Natural killer cell treated with Interleukin-12 subunit alpha and Interleukin-12 subunit beta and Interleukin-15 and Interleukin-18, amount 100 ng/mL, for 72 hours (primary cell): ENCODE measurements at regions not wholly inside any gene's neighbourhood (a gene's known extent, or its start where the extent isn't known, plus 50 kb on each side); places are given as distances from the start of the nearest gene placed in this dataset.

Source experiments
- ATAC-seq, 2 donors: fragments of 150-1000 bp; cut with Tn5 transposase in 1 of 2; sonication (Bioruptor Pico), chemical (Tn5 transposase) in 1 of 2; 2 replicates each; pipeline ENCODE4 v1.10.0; 2021
- DNase-seq: peaks from one replicate; pipeline ENCODE4 v3.0.0; 2022; ENCODE audit warnings: low spot score
- H3K27ac Mint-ChIP-seq, 2 donors: 1 replicate in 1 of 2; 2 replicates in 1 of 2; pipeline ENCODE4 v1.8.0; 2022; ENCODE audit warnings: mixed read lengths in 2 of 2, mild to moderate bottlenecking in 1 of 2, moderate library complexity in 1 of 2
- H3K27me3 Mint-ChIP-seq, 2 donors: 1 replicate in 1 of 2; 2 replicates in 1 of 2; pipeline ENCODE4 v1.8.0; 2022; ENCODE audit warnings: mixed read lengths in 2 of 2
- H3K36me3 Mint-ChIP-seq: one replicate; pipeline ENCODE4 v1.8.0; 2022; ENCODE audit warnings: mixed read lengths
- H3K4me1 Mint-ChIP-seq, 2 donors: 1 replicate in 1 of 2; 2 replicates in 1 of 2; pipeline ENCODE4 v1.8.0; 2022; ENCODE audit warnings: low read depth in 2 of 2, mixed read lengths in 2 of 2, mild to moderate bottlenecking in 1 of 2
- H3K4me3 Mint-ChIP-seq: one replicate; pipeline ENCODE4 v1.8.0; 2022; ENCODE audit warnings: mixed read lengths
- H3K9me3 Mint-ChIP-seq: 2 replicates; pipeline ENCODE4 v1.8.0; 2022; ENCODE audit warnings: mixed read lengths

- Mint-ChIP-seq H3K4me3 (no peak overlapping the region), H3K27ac (no peak overlapping the region), H3K27me3 (no peaks in the 10 kb centered on the region), H3K4me1 (no peaks in the 10 kb centered on the region), H3K9me3 (peaks cover 14% of the 10 kb centered on the region), H3K36me3 (no peaks in the 10 kb centered on the region)
- ATAC-seq = no peak
- DNase-seq = no peak
Measured at GRCh38 chr1:188906921-188907641, 1570.6 kb downstream of the BRINP3 start.

DNA sequence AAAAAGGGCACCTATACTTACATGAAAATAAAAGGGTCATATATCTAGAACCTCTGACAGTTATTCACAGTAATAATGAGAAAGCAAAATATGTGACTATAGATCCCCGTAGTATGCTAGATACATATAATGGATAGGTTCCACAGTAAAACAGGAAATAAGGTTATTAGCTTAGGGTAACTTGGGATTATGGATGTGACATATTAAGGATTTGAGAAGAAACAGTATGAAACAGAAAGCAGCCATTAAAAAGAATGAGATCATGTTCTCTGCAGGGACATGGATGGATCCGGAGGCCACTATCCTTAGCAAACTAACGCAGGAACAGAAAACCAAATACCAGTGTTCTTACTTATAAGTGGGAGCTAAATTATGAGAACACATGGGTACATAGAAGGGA lies 1547.3 kb downstream of the BRINP3 start:
- Mint-ChIP-seq H3K4me1 (no peaks in the 10 kb centered on the region), H3K9me3 (peaks cover 11% of the 10 kb centered on the region), H3K36me3 (peaks cover 4% of the 10 kb centered on the region), H3K27me3 (no peaks in the 10 kb centered on the region), H3K27ac (no peak overlapping the region), H3K4me3 (no peak overlapping the region)
- DNase-seq = no peak
- no peak for ATAC-seq

DNA sequence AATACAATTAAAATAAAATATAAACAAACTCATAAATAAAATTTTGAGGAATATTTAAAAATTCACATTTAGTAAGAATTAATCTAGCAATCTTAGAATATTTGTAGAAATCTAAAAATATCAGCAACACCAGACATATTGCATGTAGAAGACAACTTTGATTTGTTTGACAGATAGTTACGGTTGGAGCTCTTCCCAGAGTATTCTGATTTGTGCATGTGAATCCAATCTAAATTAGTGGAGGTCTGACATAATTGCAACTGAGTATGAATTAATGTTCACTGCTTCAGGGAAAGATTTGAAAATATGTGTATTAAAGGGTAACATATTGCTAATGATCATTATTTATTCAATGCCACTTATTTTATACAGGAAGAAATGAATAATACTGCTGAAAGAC lies 1546.2 kb downstream of the BRINP3 start:
- Mint-ChIP-seq H3K27me3 (no peaks in the 10 kb centered on the region), H3K36me3 (peaks cover 4% of the 10 kb centered on the region), H3K9me3 (peaks cover 11% of the 10 kb centered on the region), H3K27ac (no peak overlapping the region), H3K4me1 (no peaks in the 10 kb centered on the region), H3K4me3 (no peak overlapping the region)
- ATAC-seq (no peak), DNase-seq (no peak)

DNA sequence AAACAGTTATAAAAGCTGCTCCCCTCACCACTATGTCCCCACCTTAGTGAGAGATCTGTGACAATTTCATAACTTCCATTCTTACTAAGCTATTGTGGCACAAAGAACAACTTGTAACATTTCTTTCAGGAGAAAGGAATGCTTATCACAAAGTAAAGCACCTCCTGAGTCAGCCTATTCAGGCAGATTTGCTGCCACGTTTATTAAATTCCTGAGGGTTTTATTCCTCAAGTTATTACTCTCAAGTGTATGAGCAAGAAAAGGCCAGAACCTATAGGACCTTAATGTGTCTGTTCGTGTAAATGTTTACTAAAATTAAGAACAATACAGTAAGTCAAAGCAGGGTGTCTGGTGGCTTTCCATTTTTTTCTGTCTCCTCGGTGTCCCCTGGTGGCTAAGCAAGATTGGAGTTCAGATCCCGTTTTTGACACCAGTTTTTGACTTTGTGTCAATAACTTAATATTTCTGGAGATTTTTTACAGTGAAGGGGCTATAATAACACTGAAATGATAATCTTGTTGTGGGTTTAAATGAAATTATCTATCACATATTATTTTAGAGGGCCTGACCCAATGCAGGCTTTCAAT lies 1539.6 kb downstream of the BRINP3 start:
- H3K27me3 Mint-ChIP-seq = no peaks in the 10 kb centered on the region
- ATAC-seq = no peak
- H3K36me3 Mint-ChIP-seq = no peaks in the 10 kb centered on the region
- H3K4me1 Mint-ChIP-seq = no peaks in the 10 kb centered on the region
- DNase-seq = no peak
- H3K9me3 Mint-ChIP-seq = peaks cover 6% of the 10 kb centered on the region
- H3K27ac Mint-ChIP-seq = no peak overlapping the region
- no peak overlapping the region for H3K4me3 Mint-ChIP-seq

DNA sequence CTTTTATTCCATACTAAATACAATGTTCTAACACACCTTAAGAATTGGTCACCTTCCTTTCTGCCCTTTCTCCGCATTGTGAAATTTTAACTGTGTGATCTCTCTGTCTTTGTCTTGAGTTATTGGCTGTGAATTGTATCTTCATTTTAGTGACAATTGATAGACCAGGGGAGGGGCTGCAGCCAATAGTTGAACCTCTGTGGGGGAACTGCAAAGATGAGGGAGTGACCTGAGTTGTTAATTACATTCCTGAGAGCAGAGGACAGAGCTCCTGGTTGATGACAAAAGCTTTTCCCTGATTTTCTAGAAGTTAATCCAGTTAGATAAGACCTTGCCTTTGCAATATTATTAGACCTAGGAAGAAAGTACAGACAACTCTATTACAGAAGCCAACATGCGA lies 1535.7 kb downstream of the BRINP3 start:
- Mint-ChIP-seq H3K4me3 (no peak overlapping the region), H3K9me3 (peaks cover 6% of the 10 kb centered on the region), H3K4me1 (no peaks in the 10 kb centered on the region), H3K27ac (no peak overlapping the region), H3K27me3 (no peaks in the 10 kb centered on the region), H3K36me3 (no peaks in the 10 kb centered on the region)
- no peak for DNase-seq
- ATAC-seq = no peak

DNA sequence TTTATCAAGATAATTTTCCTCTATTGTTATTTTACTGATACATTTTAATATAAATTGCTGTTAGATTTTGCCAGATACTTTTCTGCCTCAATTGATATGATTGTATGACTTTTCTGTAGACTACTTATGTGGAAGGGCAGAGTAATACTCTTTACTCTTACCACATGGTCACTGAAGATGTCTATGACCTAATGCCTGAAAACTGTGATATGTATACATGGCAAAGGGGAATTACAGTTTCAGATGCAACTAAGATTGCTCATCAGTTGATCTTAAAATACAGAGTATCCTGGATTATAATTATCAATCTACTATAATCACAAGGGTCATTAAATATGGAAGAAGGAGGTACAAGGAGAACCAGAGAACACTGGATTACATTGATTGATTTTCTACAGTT lies 1528.0 kb downstream of the BRINP3 start:
- Mint-ChIP-seq H3K9me3 (peaks cover 9% of the 10 kb centered on the region), H3K27me3 (no peaks in the 10 kb centered on the region), H3K4me3 (no peak overlapping the region), H3K36me3 (peaks cover 6% of the 10 kb centered on the region), H3K27ac (no peak overlapping the region), H3K4me1 (no peaks in the 10 kb centered on the region)
- no peak for DNase-seq
- no peak for ATAC-seq

GRCh38 chr1:188958461-188959115 lies 1519.1 kb downstream of the BRINP3 start:
- no peak overlapping the region for H3K4me3 Mint-ChIP-seq
- H3K36me3 Mint-ChIP-seq = peaks cover 14% of the 10 kb centered on the region
- DNase-seq = no peak
- no peaks in the 10 kb centered on the region for H3K27me3 Mint-ChIP-seq
- H3K27ac Mint-ChIP-seq = no peak overlapping the region
- H3K9me3 Mint-ChIP-seq = peaks cover 27% of the 10 kb centered on the region
- ATAC-seq = no peak
- no peaks in the 10 kb centered on the region for H3K4me1 Mint-ChIP-seq

- no peaks in the 10 kb centered on the region for H3K27me3 Mint-ChIP-seq
- peaks cover 15% of the 10 kb centered on the region for H3K36me3 Mint-ChIP-seq
- ATAC-seq = no peak
- no peaks in the 10 kb centered on the region for H3K4me1 Mint-ChIP-seq
- no peak overlapping the region for H3K27ac Mint-ChIP-seq
- DNase-seq = no peak
- no peak overlapping the region for H3K4me3 Mint-ChIP-seq
- H3K9me3 Mint-ChIP-seq = peaks cover 33% of the 10 kb centered on the region
Measured at GRCh38 chr1:188986745-188987417, 1490.8 kb downstream of the BRINP3 start.

- ATAC-seq = no peak
- peaks cover 16% of the 10 kb centered on the region for H3K36me3 Mint-ChIP-seq
- H3K4me3 Mint-ChIP-seq = no peak overlapping the region
- DNase-seq = no peak
- H3K4me1 Mint-ChIP-seq = no peaks in the 10 kb centered on the region
- H3K27me3 Mint-ChIP-seq = no peaks in the 10 kb centered on the region
- peaks cover 30% of the 10 kb centered on the region for H3K9me3 Mint-ChIP-seq
- H3K27ac Mint-ChIP-seq = no peak overlapping the region
Measured at GRCh38 chr1:188988589-188988988, 1489.1 kb downstream of the BRINP3 start.

DNA sequence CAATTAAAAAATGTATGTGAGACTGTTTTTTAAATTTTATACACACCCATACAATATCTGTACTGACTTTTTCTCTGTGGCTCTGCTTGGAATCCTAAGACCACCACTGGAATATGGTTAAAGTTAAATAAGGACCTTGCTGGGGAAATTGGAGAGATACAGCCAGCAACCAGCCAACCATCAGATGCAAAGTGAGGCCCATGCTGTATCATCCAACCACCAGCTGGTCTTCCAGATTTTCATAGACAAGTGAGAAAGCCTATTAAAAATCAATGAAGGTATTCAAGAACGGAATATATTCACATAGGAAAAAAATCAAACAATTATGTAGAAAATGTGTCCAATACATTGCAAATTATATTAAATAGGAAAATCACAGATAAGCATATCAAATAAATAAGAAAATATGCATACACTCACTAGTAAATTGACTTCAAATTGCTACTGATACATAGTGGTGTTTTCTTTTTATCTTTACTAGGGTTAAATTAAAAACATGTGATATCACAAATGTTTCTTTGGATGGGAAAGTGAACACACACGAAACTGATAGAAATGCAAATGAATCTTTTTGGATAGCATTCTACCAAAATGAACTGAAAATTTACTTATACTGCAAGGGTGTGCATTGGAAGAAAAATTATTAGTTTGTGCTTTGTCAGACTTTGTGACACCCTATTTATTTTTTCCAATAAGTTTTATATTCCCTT lies 1486.3 kb downstream of the BRINP3 start:
- Mint-ChIP-seq H3K4me3 (no peak overlapping the region), H3K27ac (no peak overlapping the region), H3K4me1 (no peaks in the 10 kb centered on the region), H3K27me3 (no peaks in the 10 kb centered on the region), H3K36me3 (peaks cover 4% of the 10 kb centered on the region), H3K9me3 (peaks cover 24% of the 10 kb centered on the region)
- no peak for DNase-seq
- ATAC-seq = no peak

DNA sequence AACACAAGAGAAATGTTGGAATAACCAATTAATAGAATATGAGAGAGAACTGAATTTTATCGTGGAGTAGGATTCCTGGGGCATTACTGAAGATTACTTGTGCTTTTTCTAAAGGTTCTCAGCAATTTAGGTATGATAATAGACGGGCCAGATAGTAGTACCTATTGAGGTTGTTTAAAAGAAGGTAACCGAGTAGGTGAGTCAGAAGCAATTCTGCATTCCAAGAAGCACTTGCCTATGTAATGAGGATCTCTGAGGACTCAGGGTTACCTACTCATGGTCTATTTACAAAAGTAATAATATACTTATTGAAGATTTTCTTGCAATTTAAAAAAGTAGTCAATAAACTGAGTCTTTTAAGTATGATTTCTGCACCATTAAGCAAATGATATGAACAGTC lies 1469.8 kb downstream of the BRINP3 start:
- H3K27ac Mint-ChIP-seq = no peak overlapping the region
- H3K27me3 Mint-ChIP-seq = no peaks in the 10 kb centered on the region
- no peaks in the 10 kb centered on the region for H3K4me1 Mint-ChIP-seq
- DNase-seq (no peak), ATAC-seq (no peak)
- H3K9me3 Mint-ChIP-seq = peaks cover 18% of the 10 kb centered on the region
- H3K4me3 Mint-ChIP-seq = no peak overlapping the region
- H3K36me3 Mint-ChIP-seq = peaks cover 4% of the 10 kb centered on the region

DNA sequence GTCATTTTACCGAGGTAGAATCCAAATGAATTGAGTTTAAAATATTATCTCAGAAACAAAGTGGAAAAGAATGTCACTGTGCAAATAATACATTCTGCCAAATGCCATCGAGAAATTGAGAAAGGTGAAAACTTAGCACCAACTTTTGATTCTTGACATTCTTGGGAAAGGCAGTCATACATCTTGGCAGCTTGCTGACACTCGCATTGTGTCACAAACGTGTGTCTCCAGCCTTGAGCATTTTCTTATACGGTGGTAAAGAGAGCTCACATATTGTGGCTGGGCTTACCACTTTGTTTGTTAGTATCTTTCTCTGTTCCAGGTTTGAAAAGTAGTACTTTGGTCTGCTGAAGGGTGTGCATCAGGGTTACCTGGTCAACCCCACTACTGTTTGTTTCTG lies 1456.1 kb downstream of the BRINP3 start:
- no peak for ATAC-seq
- Mint-ChIP-seq H3K9me3 (peaks cover 29% of the 10 kb centered on the region), H3K4me3 (no peak overlapping the region), H3K27me3 (no peaks in the 10 kb centered on the region), H3K4me1 (no peaks in the 10 kb centered on the region), H3K27ac (no peak overlapping the region), H3K36me3 (peaks cover 18% of the 10 kb centered on the region)
- DNase-seq = no peak

DNA sequence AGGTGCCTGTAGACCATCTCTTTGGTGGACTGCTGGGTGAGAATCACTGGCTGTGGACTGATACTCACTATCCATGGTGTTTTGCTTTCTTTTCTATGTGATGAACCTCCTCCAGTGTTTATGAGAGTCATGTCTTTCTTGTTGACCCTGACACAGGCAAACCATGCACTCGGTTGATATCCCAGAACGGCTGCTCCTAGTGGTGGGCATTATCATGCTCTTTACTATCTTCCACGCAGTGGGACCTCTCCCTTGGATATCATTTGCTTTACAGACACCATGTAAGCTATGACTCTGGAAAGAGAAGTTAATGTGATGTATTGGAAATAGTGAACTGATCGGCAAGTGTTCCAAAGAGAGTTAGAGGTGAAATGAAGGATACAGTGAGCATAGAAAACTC lies 1455.6 kb downstream of the BRINP3 start:
- DNase-seq = no peak
- Mint-ChIP-seq H3K27me3 (no peaks in the 10 kb centered on the region), H3K36me3 (peaks cover 13% of the 10 kb centered on the region), H3K4me3 (no peak overlapping the region), H3K27ac (no peak overlapping the region), H3K9me3 (peaks cover 26% of the 10 kb centered on the region), H3K4me1 (no peaks in the 10 kb centered on the region)
- ATAC-seq = no peak

GRCh38 chr1:189027512-189027911 lies 1450.2 kb downstream of the BRINP3 start:
- no peaks in the 10 kb centered on the region for H3K4me1 Mint-ChIP-seq
- H3K36me3 Mint-ChIP-seq = peaks cover 9% of the 10 kb centered on the region
- H3K4me3 Mint-ChIP-seq = no peak overlapping the region
- ATAC-seq (no peak), DNase-seq (no peak)
- H3K27me3 Mint-ChIP-seq = no peaks in the 10 kb centered on the region
- H3K9me3 Mint-ChIP-seq = peaks cover 18% of the 10 kb centered on the region
- H3K27ac Mint-ChIP-seq = no peak overlapping the region
